ENCODE measurements at regions not wholly inside any gene's neighbourhood (a gene's known extent, or its start where the extent isn't known, plus 50 kb on each side); places are given as distances from the start of the nearest gene placed in this dataset.

GRCh38 chr6:121917263-121917829 is 481.9 kb downstream of the GJA1 start:
- H3K4me1 Mint-ChIP-seq (ENCODE audit: unreplicated experiment), result peaks cover 2% of the 10 kb centered on the region
- H3K4me3 Mint-ChIP-seq (ENCODE audit: unreplicated experiment), result no peak overlapping the region
- H3K27ac Mint-ChIP-seq (ENCODE audit: unreplicated experiment), result no peak overlapping the region
- H3K9me3 Mint-ChIP-seq (ENCODE audit: unreplicated experiment), result no peaks in the 10 kb centered on the region
- H3K27me3 Mint-ChIP-seq (ENCODE audit: unreplicated experiment), result peaks cover 1% of the 10 kb centered on the region
- H3K36me3 Mint-ChIP-seq (ENCODE audit: low read depth, unreplicated experiment), result no peaks in the 10 kb centered on the region
- DNase-seq (ENCODE audit: low spot score), result no peak
- TF ChIP-seq CTCF (IDR thresholded peaks at IDR 0.05; ENCODE audit: unreplicated experiment), result no peak

DNA sequence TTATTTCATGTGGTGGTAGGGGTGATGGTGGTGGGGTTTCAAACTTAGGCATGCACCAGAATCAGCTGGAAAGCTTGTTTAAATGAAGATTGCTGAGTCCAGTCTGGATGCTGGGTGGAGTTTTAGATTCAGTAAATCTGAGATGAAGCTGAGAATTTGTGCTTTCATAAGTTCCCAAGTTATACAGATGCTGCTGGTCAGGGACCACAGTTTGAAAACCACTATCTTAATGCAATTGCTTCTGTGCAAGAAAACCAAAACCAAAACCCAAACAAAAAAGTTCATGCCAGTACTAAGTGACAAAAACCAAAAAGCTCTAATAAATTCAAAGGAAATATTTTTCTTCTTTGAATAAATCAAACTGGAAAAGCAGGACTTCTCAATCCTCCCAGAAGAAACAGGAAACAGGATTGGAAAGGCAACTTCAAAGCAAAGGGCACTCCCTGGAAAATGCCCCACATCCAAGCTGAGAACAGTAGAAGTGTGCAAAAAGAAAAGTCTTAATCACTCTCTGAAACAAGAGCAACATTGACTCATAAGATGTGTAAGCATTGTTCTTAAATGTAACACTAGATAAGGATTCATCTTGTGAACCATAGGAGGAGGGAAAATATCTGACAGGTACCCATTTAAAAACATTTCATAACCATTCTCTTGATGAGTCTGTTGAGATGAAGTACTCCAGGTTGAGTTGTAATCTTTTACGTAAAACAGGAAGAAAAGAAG is 481.5 kb upstream of the HSF2 start:
- no peak overlapping the region for H3K27ac Mint-ChIP-seq (ENCODE audit: unreplicated experiment)
- peaks cover 2% of the 10 kb centered on the region for H3K4me1 Mint-ChIP-seq (ENCODE audit: unreplicated experiment)
- H3K9me3 Mint-ChIP-seq (ENCODE audit: unreplicated experiment), result no peaks in the 10 kb centered on the region
- no peak for DNase-seq (ENCODE audit: low spot score)
- no peak for TF ChIP-seq CTCF (IDR thresholded peaks at IDR 0.05; ENCODE audit: unreplicated experiment)
- H3K27me3 Mint-ChIP-seq (ENCODE audit: unreplicated experiment), result peaks cover 1% of the 10 kb centered on the region
- no peaks in the 10 kb centered on the region for H3K36me3 Mint-ChIP-seq (ENCODE audit: low read depth, unreplicated experiment)
- no peak overlapping the region for H3K4me3 Mint-ChIP-seq (ENCODE audit: unreplicated experiment)

DNA sequence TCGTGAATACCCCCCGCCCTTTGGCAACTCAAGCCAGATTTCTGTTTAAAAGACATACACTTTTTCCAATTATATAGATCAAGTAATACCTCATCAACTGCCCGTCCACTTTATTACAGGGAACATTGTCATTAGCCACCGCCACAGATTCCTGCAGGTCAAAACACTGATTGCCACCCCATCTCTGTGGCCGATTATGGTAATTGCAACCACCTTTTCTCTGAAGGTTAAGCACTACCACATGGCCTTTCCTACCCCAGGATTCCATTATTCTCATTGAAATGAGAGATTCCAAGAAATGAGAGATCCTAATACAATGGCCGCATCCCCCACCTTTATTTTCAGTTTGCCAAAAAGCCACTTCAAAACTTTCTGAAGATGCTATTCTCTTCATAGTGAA is 478.8 kb upstream of the HSF2 start:
- Mint-ChIP-seq H3K27ac (ENCODE audit: unreplicated experiment) (no peak overlapping the region), H3K4me3 (ENCODE audit: unreplicated experiment) (no peak overlapping the region), H3K9me3 (ENCODE audit: unreplicated experiment) (no peaks in the 10 kb centered on the region), H3K27me3 (ENCODE audit: unreplicated experiment) (peaks cover 1% of the 10 kb centered on the region), H3K4me1 (ENCODE audit: unreplicated experiment) (peaks cover 2% of the 10 kb centered on the region), H3K36me3 (ENCODE audit: low read depth, unreplicated experiment) (no peaks in the 10 kb centered on the region)
- no peak for DNase-seq (ENCODE audit: low spot score)
- no peak for TF ChIP-seq CTCF (IDR thresholded peaks at IDR 0.05; ENCODE audit: unreplicated experiment)

- no peaks in the 10 kb centered on the region for H3K27me3 Mint-ChIP-seq (ENCODE audit: unreplicated experiment)
- no peak overlapping the region for H3K4me3 Mint-ChIP-seq (ENCODE audit: unreplicated experiment)
- H3K36me3 Mint-ChIP-seq (ENCODE audit: low read depth, unreplicated experiment), result no peaks in the 10 kb centered on the region
- no peak overlapping the region for H3K27ac Mint-ChIP-seq (ENCODE audit: unreplicated experiment)
- no peak for TF ChIP-seq CTCF (IDR thresholded peaks at IDR 0.05; ENCODE audit: unreplicated experiment)
- H3K4me1 Mint-ChIP-seq (ENCODE audit: unreplicated experiment), result no peaks in the 10 kb centered on the region
- no peak for DNase-seq (ENCODE audit: low spot score)
- H3K9me3 Mint-ChIP-seq (ENCODE audit: unreplicated experiment), result no peaks in the 10 kb centered on the region
Observed at GRCh38 chr6:121925024-121925423, 474.4 kb upstream of the HSF2 start.

GRCh38 chr6:121925534-121926255 is 473.8 kb upstream of the HSF2 start:
- Mint-ChIP-seq H3K27ac (ENCODE audit: unreplicated experiment) (no peak overlapping the region), H3K4me3 (ENCODE audit: unreplicated experiment) (no peak overlapping the region), H3K36me3 (ENCODE audit: low read depth, unreplicated experiment) (no peaks in the 10 kb centered on the region), H3K4me1 (ENCODE audit: unreplicated experiment) (no peaks in the 10 kb centered on the region), H3K9me3 (ENCODE audit: unreplicated experiment) (no peaks in the 10 kb centered on the region), H3K27me3 (ENCODE audit: unreplicated experiment) (no peaks in the 10 kb centered on the region)
- no peak for TF ChIP-seq CTCF (IDR thresholded peaks at IDR 0.05; ENCODE audit: unreplicated experiment)
- DNase-seq (ENCODE audit: low spot score), result no peak
